Heart right ventricle (tissue), 16 donors: ENCODE measurements at regions not wholly inside any gene's neighbourhood (a gene's known extent, or its start where the extent isn't known, plus 50 kb on each side); places are given as distances from the start of the nearest gene placed in this dataset.

ENCODE experiments used
- ATAC-seq, 8 donors: fragments of 200-7000 bp; cut with Tn5 transposase; one replicate each; pipeline ENCODE4 v1.9.1; 2020; ENCODE audit warnings: mild to moderate bottlenecking in 8 of 8, moderate library complexity in 8 of 8, moderate number of reproducible peaks in 1 of 8
- DNase-seq, 2 donors: peaks; one replicate each; pipeline ENCODE4 v3.0.0-alpha.2; 2020
- H3K27ac ChIP-seq, 10 donors: fragments of 200-600 bp; sonication (generic) in 2 of 10; one replicate each; pipeline versions ENCODE4 v1.5.0 to v1.8.0; 2020 to 2022; ENCODE audit warnings: mild to moderate bottlenecking in 3 of 10
- H3K27me3 ChIP-seq, 7 donors: fragments of 200-600 bp; one replicate each; pipeline ENCODE4 v1.8.0; 2021 to 2022; ENCODE audit warnings: mild to moderate bottlenecking in 2 of 7
- H3K36me3 ChIP-seq, 9 donors: fragments of 200-600 bp; sonication (generic) in 1 of 9; one replicate each; pipeline versions ENCODE4 v1.5.0 to v1.8.0; 2020 to 2022; ENCODE audit warnings: mild to moderate bottlenecking in 2 of 9
- H3K4me1 ChIP-seq, 9 donors: fragments of 200-600 bp; sonication (generic) in 1 of 9; one replicate each; pipeline versions ENCODE4 v1.5.0 to v1.8.0; 2020 to 2022; ENCODE audit warnings: mild to moderate bottlenecking in 4 of 9
- H3K4me3 ChIP-seq, 10 donors: fragments of 200-600 bp; sonication (generic) in 2 of 10; one replicate each; pipeline versions ENCODE4 v1.5.0 to v1.8.0; 2020 to 2022; ENCODE audit warnings: mild to moderate bottlenecking in 7 of 10, moderate library complexity in 2 of 10
- H3K9me3 ChIP-seq, 11 donors: fragments of 200-600 bp in 10 of 11; sonication (generic) in 2 of 11; one replicate each; pipeline versions ENCODE4 v1.5.0 to v1.8.0; 2013 to 2022; ENCODE audit warnings: mild to moderate bottlenecking in 2 of 11, control low read depth in 1 of 11, moderate library complexity in 1 of 11
- CTCF ChIP-seq, 9 donors: fragments of 200-600 bp; sonication (generic) in 2 of 9; IDR thresholded peaks; one replicate each; pipeline versions ENCODE4 v1.5.0 to v1.8.0; 2021 to 2022; ENCODE audit warnings: antibody characterized with exemption in 9 of 9, mild to moderate bottlenecking in 5 of 9, moderate library complexity in 1 of 9
- WGBS, 2 donors: extraction: QIAGEN DNeasy Blood & Tissue Kit; methylation state at CpG; one replicate each; pipeline ENCODE4 v1.1.7; 2013; ENCODE audit warnings: inconsistent platforms in 1 of 2; 5-methylcytosine and 5-hydroxymethylcytosine counted together
- intact Hi-C, 10 donors: fragments of 100-400 bp; cut with DNase I; formaldehyde crosslinking; loops; one replicate each; pipeline versions ENCODE4 v1.11.1 to v1.14.2; 2022
- donor health status: Arrhythmogenic right ventricular cardiomyopathy.
- donor health status: ischemic (EF 13 %, LVEDD 7.1; RV severe dilation, severe dysfunction).
- donor health status: healthy with polysubstance abuse.
- donor health status: DM: no; HTN: yes; CAD: no.
- donor health status: DM: no; HTN: no; CAD: no.
- donor health status: ischemic (EF 25% LVEDD 6.9; RV normal size, moderate dysfunction).
- donor health status: ischemic (EF 25% LVEDD 5.7; RV mildly dilated, moderate dysfunction).
- donor health status: healthy.
- donor health status: DM: yes; HTN: yes; CAD: no.
- donor health status: Ischemic cardiomyopathy.
- donor health status: ischemic (EF 35%, LVEDD 5.7; RV mildly dilated, moderate dysfunction).
- donor health status: nonischemic (EF 11% LVEDD 7.7; RV severe dilation, severe dysfunction).
- donor health status: DM: yes; HTN: yes; CAD: no.
- donor health status: PGD.
- donor health status: ischemic (EF 29% LVEDD 5.4; RV normal size, mild dysfunction).
- donor health status: nonischemic (EF 23%, LVEDD 6.1; RV moderate dilation, normal function).

- no peaks in the 10 kb centered on the region for H3K36me3 ChIP-seq
- peaks cover 0 to 32% (median 0%) of the 10 kb centered on the region in 7 donors for H3K27me3 ChIP-seq
- no peaks in the 10 kb centered on the region for H3K9me3 ChIP-seq
- intact Hi-C loops, result no loop called here
- 63 to 71% methylated on average over 3 of the region's 3 CpGs for WGBS, 2 donors
- H3K27ac ChIP-seq, result no peak overlapping the region
- no peak for TF ChIP-seq CTCF (IDR thresholded peaks at IDR 0.05)
- no peaks in the 10 kb centered on the region for H3K4me1 ChIP-seq
- no peak for DNase-seq
- no peak for ATAC-seq
- no peak overlapping the region for H3K4me3 ChIP-seq
These were observed 84.1 kb upstream of the RRP15 start for GRCh38 chr1:218200979-218201378.

GRCh38 chr1:218201601-218202000 is 83.5 kb upstream of the RRP15 start:
- no peak for TF ChIP-seq CTCF (IDR thresholded peaks at IDR 0.05)
- ATAC-seq (no peak), DNase-seq (no peak)
- peaks cover 0 to 39% (median 0%) of the 10 kb centered on the region in 7 donors for H3K27me3 ChIP-seq
- no peaks in the 10 kb centered on the region for H3K9me3 ChIP-seq
- no peaks in the 10 kb centered on the region for H3K36me3 ChIP-seq
- intact Hi-C loops, result no loop called here
- no peak overlapping the region for H3K4me3 ChIP-seq
- 63 to 71% methylated on average over 1 of the region's 1 CpG for WGBS, 2 donors
- H3K4me1 ChIP-seq, result no peaks in the 10 kb centered on the region
- H3K27ac ChIP-seq, result no peak overlapping the region

- intact Hi-C loops, result no loop called here
- H3K27ac ChIP-seq, result no peak overlapping the region
- DNase-seq (no peak), ATAC-seq (no peak)
- H3K27me3 ChIP-seq, result peaks cover 0 to 38% (median 3%) of the 10 kb centered on the region in 7 donors
- no peaks in the 10 kb centered on the region for H3K36me3 ChIP-seq
- H3K4me3 ChIP-seq, result no peak overlapping the region
- H3K9me3 ChIP-seq, result no peaks in the 10 kb centered on the region
- H3K4me1 ChIP-seq, result no peaks in the 10 kb centered on the region
- no peak for TF ChIP-seq CTCF (IDR thresholded peaks at IDR 0.05)
These were observed 79.4 kb upstream of the RRP15 start for GRCh38 chr1:218205721-218206120.

DNA sequence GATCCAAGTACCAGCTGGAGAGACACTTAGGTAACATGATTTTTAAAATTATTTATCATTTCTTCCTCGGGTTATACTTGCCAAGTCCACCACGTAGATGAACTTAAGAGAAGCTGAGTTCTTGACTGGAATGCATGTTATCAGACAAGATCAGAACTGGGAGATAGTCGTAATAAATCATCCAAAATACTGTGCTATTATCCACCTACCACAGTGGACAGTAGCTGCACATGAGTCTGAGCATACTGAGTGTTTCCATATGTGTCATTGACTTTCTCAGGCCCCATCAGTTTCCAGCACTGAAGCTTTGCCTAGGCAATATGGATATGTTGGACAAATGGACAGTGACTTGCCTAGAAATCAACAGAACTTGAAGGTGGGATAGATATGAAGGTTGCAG is 77.9 kb upstream of the RRP15 start:
- intact Hi-C loops, result loop anchor here in 1 of 10 donors (1.0 kb wide), 1 partner anchor 44 kb away; no protein-coding TSS in a partner anchor
- 64 to 67% methylated on average over 3 of the region's 3 CpGs for WGBS, 2 donors
- Histone ChIP-seq H3K4me1 (no peaks in the 10 kb centered on the region), H3K27me3 (peaks cover 0 to 35% (median 3%) of the 10 kb centered on the region in 7 donors), H3K9me3 (no peaks in the 10 kb centered on the region), H3K27ac (no peak overlapping the region), H3K36me3 (no peaks in the 10 kb centered on the region), H3K4me3 (no peak overlapping the region)
- DNase-seq (no peak), ATAC-seq (no peak)
- no peak for TF ChIP-seq CTCF (IDR thresholded peaks at IDR 0.05)
